IPS-NIHi7 (cell line): ENCODE measurements at regions not wholly inside any gene's neighbourhood (a gene's known extent, or its start where the extent isn't known, plus 50 kb on each side); places are given as distances from the start of the nearest gene placed in this dataset.
"Not testable (repeated sequence)": the region's sequence is repeated elsewhere in the genome, so short reads cannot be mapped to it uniquely, and the experiment has no call there.

ENCODE experiments used
- DNase-seq: peaks from one replicate; pipeline ENCODE4 v3.0.0; 2012; ENCODE audit warnings: mixed read lengths; ENCODE audit errors: extremely low spot score

- no peak for DNase-seq
These were observed 232.2 kb upstream of the RBBP8 start for GRCh38 chr18:22700920-22701319.

- no peak for DNase-seq
These were observed 231.8 kb upstream of the RBBP8 start for GRCh38 chr18:22701326-22701725.

GRCh38 chr18:22701795-22702194 is 231.3 kb upstream of the RBBP8 start:
- DNase-seq, result no peak

- DNase-seq, result no peak
These were observed 230.3 kb upstream of the RBBP8 start for GRCh38 chr18:22702806-22703205.

- DNase-seq, result peak; percentile 72
These were observed 229.1 kb upstream of the RBBP8 start for GRCh38 chr18:22703883-22704585.

GRCh38 chr18:22704586-22704918 is 228.6 kb upstream of the RBBP8 start:
- no peak for DNase-seq

GRCh38 chr18:22705328-22705727 is 227.8 kb upstream of the RBBP8 start:
- DNase-seq, result no peak

- DNase-seq, result not testable (repeated sequence)
These were observed 227.1 kb upstream of the RBBP8 start for GRCh38 chr18:22706025-22706424.

- no peak for DNase-seq
These were observed 223.7 kb upstream of the RBBP8 start for GRCh38 chr18:22709288-22710060.

- no peak for DNase-seq
These were observed 222.4 kb upstream of the RBBP8 start for GRCh38 chr18:22710673-22711191.

- DNase-seq, result peak; percentile 58
These were observed 221.9 kb upstream of the RBBP8 start for GRCh38 chr18:22711192-22711685.

GRCh38 chr18:22713511-22713910 is 219.6 kb upstream of the RBBP8 start:
- DNase-seq, result no peak

- DNase-seq, result not testable (repeated sequence)
These were observed 215.6 kb upstream of the RBBP8 start for GRCh38 chr18:22717536-22717935.

- no peak for DNase-seq
These were observed 209.9 kb upstream of the RBBP8 start for GRCh38 chr18:22723221-22723620.

GRCh38 chr18:22723773-22724172 is 209.4 kb upstream of the RBBP8 start:
- DNase-seq, result no peak

- no peak for DNase-seq
These were observed 206.7 kb upstream of the RBBP8 start for GRCh38 chr18:22726469-22726868.

GRCh38 chr18:22728016-22728415 is 205.1 kb upstream of the RBBP8 start:
- no peak for DNase-seq

- DNase-seq, result no peak
These were observed 204.5 kb upstream of the RBBP8 start for GRCh38 chr18:22728481-22729105.

GRCh38 chr18:22731398-22731797 is 201.7 kb upstream of the RBBP8 start:
- DNase-seq, result no peak

- DNase-seq, result no peak
These were observed 198.9 kb upstream of the RBBP8 start for GRCh38 chr18:22734105-22734661.

GRCh38 chr18:22734791-22735627 is 198.1 kb upstream of the RBBP8 start:
- no peak for DNase-seq
